Liver (tissue), 8 donors: ENCODE measurements at regions not wholly inside any gene's neighbourhood (a gene's known extent, or its start where the extent isn't known, plus 50 kb on each side); places are given as distances from the start of the nearest gene placed in this dataset.

Source experiments
- DNase-seq: peaks from one replicate; pipeline ENCODE4 v3.0.0-alpha.2; 2017; ENCODE audit warnings: low spot score
- H3K27ac ChIP-seq, 2 donors: one replicate each; pipeline ENCODE4 v1.7.0; 2013; ENCODE audit warnings: inconsistent platforms in 2 of 2, low read length in 2 of 2, control low read depth in 1 of 2, low read depth in 1 of 2, mild to moderate bottlenecking in 1 of 2
- H3K27me3 ChIP-seq, 4 donors: one replicate each; pipeline versions ENCODE4 v1.6.1 to v1.7.0; 2013; ENCODE audit warnings: low read length in 3 of 4, inconsistent platforms in 1 of 4, mild to moderate bottlenecking in 1 of 4, moderate library complexity in 1 of 4; ENCODE audit not compliant: control insufficient read depth in 4 of 4, insufficient read depth in 4 of 4
- H3K36me3 ChIP-seq, 4 donors: one replicate each; pipeline versions ENCODE4 v1.6.1 to v1.7.0; 2013; ENCODE audit warnings: low read length in 3 of 4, mild to moderate bottlenecking in 3 of 4, low read depth in 1 of 4, moderate library complexity in 1 of 4; ENCODE audit not compliant: control insufficient read depth in 4 of 4, insufficient read depth in 3 of 4
- H3K4me1 ChIP-seq, 4 donors: one replicate each; pipeline versions ENCODE4 v1.6.1 to v1.7.0; 2013; ENCODE audit warnings: low read length in 3 of 4, mild to moderate bottlenecking in 3 of 4, moderate library complexity in 1 of 4; ENCODE audit not compliant: control insufficient read depth in 4 of 4, insufficient read depth in 4 of 4
- H3K4me3 ChIP-seq, 3 donors: one replicate each; pipeline versions ENCODE4 v1.6.1 to v1.7.0; 2013; ENCODE audit warnings: low read length in 3 of 3, control low read depth in 1 of 3, low read depth in 1 of 3, mild to moderate bottlenecking in 1 of 3
- H3K9ac ChIP-seq, 2 donors: one replicate each; pipeline ENCODE4 v1.7.0; 2013; ENCODE audit warnings: low read length in 2 of 2, mild to moderate bottlenecking in 2 of 2, moderate library complexity in 2 of 2, control low read depth in 1 of 2, low read depth in 1 of 2
- H3K9me3 ChIP-seq, 4 donors: one replicate each; pipeline versions ENCODE4 v1.6.1 to v1.7.0; 2013; ENCODE audit warnings: low read length in 3 of 4; ENCODE audit not compliant: control insufficient read depth in 4 of 4
- EGR1 ChIP-seq, 2 donors: IDR thresholded peaks; 2 replicates each; pipeline ENCODE4 v1.6.1; 2016 to 2018; ENCODE audit warnings: antibody characterized with exemption in 2 of 2, low read depth in 2 of 2
- FOXA1 ChIP-seq: IDR thresholded peaks from 2 replicates; pipeline ENCODE4 v1.6.1; 2016; ENCODE audit warnings: antibody characterized with exemption
- FOXA2 ChIP-seq: IDR thresholded peaks from 2 replicates; pipeline ENCODE4 v1.6.1; 2016; ENCODE audit warnings: antibody characterized with exemption
- GABPA ChIP-seq, 2 donors: IDR thresholded peaks in 1 of 2; conservative IDR thresholded peaks in 1 of 2; 2 replicates each; pipeline ENCODE4 v1.6.1; 2016; ENCODE audit warnings: antibody characterized with exemption in 2 of 2, mild to moderate bottlenecking in 1 of 2, moderate library complexity in 1 of 2
- HNF4A ChIP-seq, 2 donors: conservative IDR thresholded peaks; 2 replicates each; pipeline ENCODE4 v1.6.1; 2016; ENCODE audit warnings: antibody characterized with exemption in 2 of 2, mild to moderate bottlenecking in 2 of 2
- HNF4G ChIP-seq: IDR thresholded peaks from 2 replicates; pipeline ENCODE4 v1.6.1; 2016; ENCODE audit warnings: antibody characterized with exemption
- JUND ChIP-seq, 2 donors: IDR thresholded peaks; 2 replicates each; pipeline ENCODE4 v1.6.1; 2016; ENCODE audit warnings: antibody characterized with exemption in 2 of 2
- NR2F2 ChIP-seq: IDR thresholded peaks from 2 replicates; pipeline ENCODE4 v1.6.1; 2016; ENCODE audit warnings: antibody characterized with exemption
- RAD21 ChIP-seq, 2 donors: IDR thresholded peaks; 2 replicates each; pipeline ENCODE4 v1.6.1; 2016; ENCODE audit warnings: antibody characterized with exemption in 2 of 2, mild to moderate bottlenecking in 2 of 2
- RXRA ChIP-seq, 2 donors: IDR thresholded peaks; 2 replicates each; pipeline ENCODE4 v1.6.1; 2017 to 2018; ENCODE audit warnings: antibody characterized with exemption in 2 of 2, mild to moderate bottlenecking in 1 of 2
- SP1 ChIP-seq: IDR thresholded peaks from 2 replicates; pipeline ENCODE4 v1.6.1; 2018; ENCODE audit warnings: antibody characterized with exemption, mild to moderate bottlenecking
- TAF1 ChIP-seq: conservative IDR thresholded peaks from 2 replicates; pipeline ENCODE4 v1.6.1; 2016; ENCODE audit warnings: antibody characterized with exemption, mild to moderate bottlenecking
- YY1 ChIP-seq: IDR thresholded peaks from 2 replicates; pipeline ENCODE4 v1.6.1; 2016; ENCODE audit warnings: antibody characterized with exemption, mild to moderate bottlenecking
- WGBS: extraction: QIAGEN DNeasy Blood & Tissue Kit; methylation state at CpG from one replicate; pipeline ENCODE4 v1.1.7; 2013; 5-methylcytosine and 5-hydroxymethylcytosine counted together
- TF ChIP-seq, protein P1 (sequence below): IDR thresholded peaks from 2 replicates; pipeline ENCODE4 v1.6.1; 2016; ENCODE audit warnings: antibody characterized with exemption
- TF ChIP-seq, protein P2 (sequence below): fragments of 150-350 bp; IDR thresholded peaks from 2 replicates; pipeline ENCODE4 v1.5.1; 2017; ENCODE audit warnings: improper control_type of control experiment, low read depth, low read length; ENCODE audit not compliant: missing input control
- TF ChIP-seq, protein P3 (sequence below): IDR thresholded peaks from 2 replicates; pipeline ENCODE4 v1.6.1; 2016; ENCODE audit warnings: antibody characterized with exemption, mild to moderate bottlenecking
- TF ChIP-seq, protein P4 (sequence below): IDR thresholded peaks from 2 replicates; pipeline ENCODE4 v1.6.1; 2016; ENCODE audit warnings: antibody characterized with exemption
- donor health status: healthy.
- donor health status: healthy.
- donor health status: healthy.
- donor health status: healthy.
- donor health status: healthy.

DNA sequence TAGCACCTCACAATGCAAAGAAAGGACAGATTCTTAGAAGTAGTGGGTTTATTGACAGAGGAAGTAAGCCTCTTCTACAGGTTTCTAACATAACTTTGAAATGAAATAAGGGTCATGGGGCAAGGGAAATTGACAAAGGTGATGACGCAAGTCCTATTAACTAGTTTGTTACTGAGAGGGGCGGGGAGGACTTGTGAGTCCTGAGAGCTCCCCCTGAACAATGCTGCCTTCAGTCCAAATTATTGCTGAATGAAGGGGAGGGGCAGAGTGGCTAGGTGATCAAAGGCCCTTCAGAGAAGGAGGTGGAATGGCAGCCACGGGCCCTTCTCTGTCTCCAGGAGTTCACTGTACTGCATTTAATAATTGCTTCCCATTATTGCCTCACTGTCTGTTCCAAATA, 390.0 kb downstream of the MEIS1 start:
- DNase-seq = no peak
- Histone ChIP-seq H3K36me3 (no peaks in the 10 kb centered on the region), H3K9ac (no peak overlapping the region), H3K27me3 (peaks cover 0 to 3% (median 0%) of the 10 kb centered on the region in 4 donors), H3K4me3 (no peak overlapping the region), H3K27ac (no peak overlapping the region), H3K4me1 (no peaks in the 10 kb centered on the region), H3K9me3 (no peaks in the 10 kb centered on the region)
- TF ChIP-seq GABPA (IDR thresholded peaks at IDR 0.05 in 1 of 2, conservative IDR thresholded peaks at IDR 0.05 in 1 of 2) (no peak), JUND (IDR thresholded peaks at IDR 0.05) (no peak), SP1 (no peak), HNF4G (no peak), RAD21 (IDR thresholded peaks at IDR 0.05) (no peak), RXRA (IDR thresholded peaks at IDR 0.05) (no peak), HNF4A (conservative IDR thresholded peaks at IDR 0.05) (no peak), TAF1 (no peak), FOXA2 (no peak), FOXA1 (no peak), EGR1 (IDR thresholded peaks at IDR 0.05; ENCODE audit: low read depth in 2 of 2) (no peak), YY1 (no peak)
- TF ChIP-seq, protein P1, sequence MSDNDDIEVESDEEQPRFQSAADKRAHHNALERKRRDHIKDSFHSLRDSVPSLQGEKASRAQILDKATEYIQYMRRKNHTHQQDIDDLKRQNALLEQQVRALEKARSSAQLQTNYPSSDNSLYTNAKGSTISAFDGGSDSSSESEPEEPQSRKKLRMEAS = no peak
- TF ChIP-seq, protein P2, sequence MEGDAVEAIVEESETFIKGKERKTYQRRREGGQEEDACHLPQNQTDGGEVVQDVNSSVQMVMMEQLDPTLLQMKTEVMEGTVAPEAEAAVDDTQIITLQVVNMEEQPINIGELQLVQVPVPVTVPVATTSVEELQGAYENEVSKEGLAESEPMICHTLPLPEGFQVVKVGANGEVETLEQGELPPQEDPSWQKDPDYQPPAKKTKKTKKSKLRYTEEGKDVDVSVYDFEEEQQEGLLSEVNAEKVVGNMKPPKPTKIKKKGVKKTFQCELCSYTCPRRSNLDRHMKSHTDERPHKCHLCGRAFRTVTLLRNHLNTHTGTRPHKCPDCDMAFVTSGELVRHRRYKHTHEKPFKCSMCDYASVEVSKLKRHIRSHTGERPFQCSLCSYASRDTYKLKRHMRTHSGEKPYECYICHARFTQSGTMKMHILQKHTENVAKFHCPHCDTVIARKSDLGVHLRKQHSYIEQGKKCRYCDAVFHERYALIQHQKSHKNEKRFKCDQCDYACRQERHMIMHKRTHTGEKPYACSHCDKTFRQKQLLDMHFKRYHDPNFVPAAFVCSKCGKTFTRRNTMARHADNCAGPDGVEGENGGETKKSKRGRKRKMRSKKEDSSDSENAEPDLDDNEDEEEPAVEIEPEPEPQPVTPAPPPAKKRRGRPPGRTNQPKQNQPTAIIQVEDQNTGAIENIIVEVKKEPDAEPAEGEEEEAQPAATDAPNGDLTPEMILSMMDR = no peak
- TF ChIP-seq, protein P3, sequence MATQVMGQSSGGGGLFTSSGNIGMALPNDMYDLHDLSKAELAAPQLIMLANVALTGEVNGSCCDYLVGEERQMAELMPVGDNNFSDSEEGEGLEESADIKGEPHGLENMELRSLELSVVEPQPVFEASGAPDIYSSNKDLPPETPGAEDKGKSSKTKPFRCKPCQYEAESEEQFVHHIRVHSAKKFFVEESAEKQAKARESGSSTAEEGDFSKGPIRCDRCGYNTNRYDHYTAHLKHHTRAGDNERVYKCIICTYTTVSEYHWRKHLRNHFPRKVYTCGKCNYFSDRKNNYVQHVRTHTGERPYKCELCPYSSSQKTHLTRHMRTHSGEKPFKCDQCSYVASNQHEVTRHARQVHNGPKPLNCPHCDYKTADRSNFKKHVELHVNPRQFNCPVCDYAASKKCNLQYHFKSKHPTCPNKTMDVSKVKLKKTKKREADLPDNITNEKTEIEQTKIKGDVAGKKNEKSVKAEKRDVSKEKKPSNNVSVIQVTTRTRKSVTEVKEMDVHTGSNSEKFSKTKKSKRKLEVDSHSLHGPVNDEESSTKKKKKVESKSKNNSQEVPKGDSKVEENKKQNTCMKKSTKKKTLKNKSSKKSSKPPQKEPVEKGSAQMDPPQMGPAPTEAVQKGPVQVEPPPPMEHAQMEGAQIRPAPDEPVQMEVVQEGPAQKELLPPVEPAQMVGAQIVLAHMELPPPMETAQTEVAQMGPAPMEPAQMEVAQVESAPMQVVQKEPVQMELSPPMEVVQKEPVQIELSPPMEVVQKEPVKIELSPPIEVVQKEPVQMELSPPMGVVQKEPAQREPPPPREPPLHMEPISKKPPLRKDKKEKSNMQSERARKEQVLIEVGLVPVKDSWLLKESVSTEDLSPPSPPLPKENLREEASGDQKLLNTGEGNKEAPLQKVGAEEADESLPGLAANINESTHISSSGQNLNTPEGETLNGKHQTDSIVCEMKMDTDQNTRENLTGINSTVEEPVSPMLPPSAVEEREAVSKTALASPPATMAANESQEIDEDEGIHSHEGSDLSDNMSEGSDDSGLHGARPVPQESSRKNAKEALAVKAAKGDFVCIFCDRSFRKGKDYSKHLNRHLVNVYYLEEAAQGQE = no peak
- TF ChIP-seq, protein P4, sequence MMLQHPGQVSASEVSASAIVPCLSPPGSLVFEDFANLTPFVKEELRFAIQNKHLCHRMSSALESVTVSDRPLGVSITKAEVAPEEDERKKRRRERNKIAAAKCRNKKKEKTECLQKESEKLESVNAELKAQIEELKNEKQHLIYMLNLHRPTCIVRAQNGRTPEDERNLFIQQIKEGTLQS = no peak
- 68% methylated on average over 3 of the region's 3 CpGs for WGBS

DNA sequence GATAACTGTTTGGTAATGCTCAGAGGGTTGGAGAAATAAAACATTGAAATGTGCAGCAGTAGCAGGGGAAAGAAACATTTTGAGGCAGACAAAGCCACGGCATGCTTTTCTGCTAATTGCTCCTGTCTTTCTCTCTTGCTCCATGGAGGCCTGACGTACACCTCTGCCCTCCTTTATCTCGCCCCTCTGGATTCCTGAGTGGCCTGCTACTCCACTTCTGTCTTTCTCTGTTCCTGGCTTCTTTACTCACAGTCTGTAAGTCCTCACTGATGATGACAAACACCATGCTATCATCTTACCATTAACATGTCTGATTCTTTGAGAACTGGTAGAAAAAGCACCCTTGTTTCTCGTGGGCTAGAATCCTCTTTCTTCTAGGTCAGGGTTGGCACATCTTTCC, 392.9 kb downstream of the MEIS1 start:
- DNase-seq = no peak
- WGBS = 80% methylated on average over 4 of the region's 4 CpGs
- H3K4me1 ChIP-seq = no peaks in the 10 kb centered on the region
- H3K9ac ChIP-seq = no peak overlapping the region
- H3K27ac ChIP-seq = no peak overlapping the region
- H3K36me3 ChIP-seq = no peaks in the 10 kb centered on the region
- TF ChIP-seq HNF4A (conservative IDR thresholded peaks at IDR 0.05) = no peak
- no peak for TF ChIP-seq TAF1
- TF ChIP-seq, protein P3 = no peak
- TF ChIP-seq JUND (IDR thresholded peaks at IDR 0.05) = no peak
- no peak for TF ChIP-seq FOXA1
- TF ChIP-seq RAD21 (IDR thresholded peaks at IDR 0.05) = no peak
- TF ChIP-seq RXRA (IDR thresholded peaks at IDR 0.05) = no peak
- TF ChIP-seq, protein P1 = no peak
- no peak for TF ChIP-seq NR2F2
- TF ChIP-seq, protein P2 = no peak
- H3K9me3 ChIP-seq = no peaks in the 10 kb centered on the region
- H3K27me3 ChIP-seq = peaks cover 0 to 4% (median 0%) of the 10 kb centered on the region in 4 donors
- no peak overlapping the region for H3K4me3 ChIP-seq
